ENCODE measurements at regions not wholly inside any gene's neighbourhood (a gene's known extent, or its start where the extent isn't known, plus 50 kb on each side); places are given as distances from the start of the nearest gene placed in this dataset.

GRCh38 chr6:137683916-137684315, 183.1 kb upstream of the TNFAIP3 start:
- ChIA-PET CTCF (no interaction called here), POLR2A (no interaction called here)
- H3K79me2 ChIP-seq (ENCODE audit: insufficient read depth), result no peaks in the 10 kb centered on the region
- no peaks in the 10 kb centered on the region for H3K4me1 ChIP-seq (ENCODE audit: control insufficient read depth in 1 of 2, insufficient read depth in 2 of 2, low read depth in 1 of 2, low read length in 1 of 2)
- no peaks in the 10 kb centered on the region for H3K9me3 ChIP-seq
- no peak overlapping the region for H3K9ac ChIP-seq
- no peak overlapping the region for H3K4me3 ChIP-seq (ENCODE audit: low read depth in 2 of 2, low read length in 1 of 2)
- H4K20me1 ChIP-seq (ENCODE audit: insufficient read depth), result no peaks in the 10 kb centered on the region
- H3F3A ChIP-seq (replicated peaks; ENCODE audit: insufficient read depth), result no peaks in the 10 kb centered on the region
- H3K27me3 ChIP-seq (ENCODE audit: insufficient read depth), result no peaks in the 10 kb centered on the region
- no peak overlapping the region for H2AFZ ChIP-seq (ENCODE audit: low read depth)
- no peak overlapping the region for H3K4me2 ChIP-seq
- no peak for TF ChIP-seq SIN3A (IDR thresholded peaks at IDR 0.05; ENCODE audit: borderline replicate concordance, low read depth, low read length)
- TF ChIP-seq RCOR1 (IDR thresholded peaks at IDR 0.05; ENCODE audit: low read length), result no peak
- no peak for TF ChIP-seq NFIC (IDR thresholded peaks at IDR 0.05; ENCODE audit: borderline replicate concordance)
- TF ChIP-seq IRF3 (IDR thresholded peaks at IDR 0.05; ENCODE audit: low read depth, low read length), result no peak
- no peak for TF ChIP-seq YY1 (IDR thresholded peaks at IDR 0.05; ENCODE audit: low read depth)
- TF ChIP-seq FOXJ3 (CRISPR knock-in tag; IDR thresholded peaks at IDR 0.05), result no peak
- no peak for TF ChIP-seq GATA2 (CRISPR knock-in tag; IDR thresholded peaks at IDR 0.05)
- no peak for TF ChIP-seq JUND (IDR thresholded peaks at IDR 0.05)
- no peak for TF ChIP-seq GABPA (IDR thresholded peaks at IDR 0.05; ENCODE audit: low read depth)
- no peak for TF ChIP-seq TAF1 (IDR thresholded peaks at IDR 0.05; ENCODE audit: borderline replicate concordance, low read depth, low read length)
- no peak for TF ChIP-seq EP300 (IDR thresholded peaks at IDR 0.05; ENCODE audit: borderline replicate concordance in 1 of 2, low read depth in 1 of 2, low read length in 1 of 2)
- H3K9me2 ChIP-seq, result no peaks in the 10 kb centered on the region
- DNase-seq, result no peak
- H3K27ac ChIP-seq (ENCODE audit: low read depth in 2 of 2, low read length in 1 of 2), result no peak overlapping the region
- WGBS (ENCODE audit: low lambda C conversion rate), result 14% methylated on average over 4 of the region's 4 CpGs
- H3K36me3 ChIP-seq (replicated peaks in 1 of 2; ENCODE audit: control insufficient read depth in 1 of 2, insufficient read depth in 2 of 2, low read length in 1 of 2), result no peaks in the 10 kb centered on the region

GRCh38 chr6:137685798-137686375, 181.2 kb upstream of the TNFAIP3 start:
- Histone ChIP-seq H3F3A (replicated peaks; ENCODE audit: insufficient read depth) (no peaks in the 10 kb centered on the region), H3K9me3 (no peaks in the 10 kb centered on the region), H3K4me3 (ENCODE audit: low read depth in 2 of 2, low read length in 1 of 2) (no peak overlapping the region), H3K4me1 (ENCODE audit: control insufficient read depth in 1 of 2, insufficient read depth in 2 of 2, low read depth in 1 of 2, low read length in 1 of 2) (no peaks in the 10 kb centered on the region), H3K9ac (no peak overlapping the region), H3K36me3 (replicated peaks in 1 of 2; ENCODE audit: control insufficient read depth in 1 of 2, insufficient read depth in 2 of 2, low read length in 1 of 2) (no peaks in the 10 kb centered on the region), H3K79me2 (ENCODE audit: insufficient read depth) (no peaks in the 10 kb centered on the region), H3K9me2 (no peaks in the 10 kb centered on the region), H3K27ac (ENCODE audit: low read depth in 2 of 2, low read length in 1 of 2) (no peak overlapping the region), H4K20me1 (ENCODE audit: insufficient read depth) (no peaks in the 10 kb centered on the region), H3K4me2 (no peak overlapping the region), H2AFZ (ENCODE audit: low read depth) (no peak overlapping the region), H3K27me3 (ENCODE audit: insufficient read depth) (no peaks in the 10 kb centered on the region)
- ChIA-PET CTCF (no interaction called here), POLR2A (no interaction called here)
- no peak for DNase-seq
- TF ChIP-seq, protein P1, sequence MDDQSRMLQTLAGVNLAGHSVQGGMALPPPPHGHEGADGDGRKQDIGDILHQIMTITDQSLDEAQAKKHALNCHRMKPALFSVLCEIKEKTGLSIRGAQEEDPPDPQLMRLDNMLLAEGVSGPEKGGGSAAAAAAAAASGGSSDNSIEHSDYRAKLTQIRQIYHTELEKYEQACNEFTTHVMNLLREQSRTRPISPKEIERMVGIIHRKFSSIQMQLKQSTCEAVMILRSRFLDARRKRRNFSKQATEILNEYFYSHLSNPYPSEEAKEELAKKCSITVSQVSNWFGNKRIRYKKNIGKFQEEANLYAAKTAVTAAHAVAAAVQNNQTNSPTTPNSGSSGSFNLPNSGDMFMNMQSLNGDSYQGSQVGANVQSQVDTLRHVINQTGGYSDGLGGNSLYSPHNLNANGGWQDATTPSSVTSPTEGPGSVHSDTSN (IDR thresholded peaks at IDR 0.05), result no peak
- TF ChIP-seq USF1 (IDR thresholded peaks at IDR 0.05; ENCODE audit: borderline replicate concordance, low read depth) (no peak), CTCF (IDR thresholded peaks at IDR 0.05) (no peak), SMC3 (IDR thresholded peaks at IDR 0.05; ENCODE audit: low read depth, low read length) (no peak), EZH2phosphoT487 (IDR thresholded peaks at IDR 0.05; ENCODE audit: borderline replicate concordance, low read depth) (no peak), RFX5 (IDR thresholded peaks at IDR 0.05; ENCODE audit: low read length) (no peak), RCOR1 (IDR thresholded peaks at IDR 0.05; ENCODE audit: low read length) (no peak)
- TF ChIP-seq, protein P2, sequence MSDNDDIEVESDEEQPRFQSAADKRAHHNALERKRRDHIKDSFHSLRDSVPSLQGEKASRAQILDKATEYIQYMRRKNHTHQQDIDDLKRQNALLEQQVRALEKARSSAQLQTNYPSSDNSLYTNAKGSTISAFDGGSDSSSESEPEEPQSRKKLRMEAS (IDR thresholded peaks at IDR 0.05; ENCODE audit: low read depth), result no peak

All from SK-N-SH (cell line).